ENCODE measurements at regions not wholly inside any gene's neighbourhood (a gene's known extent, or its start where the extent isn't known, plus 50 kb on each side); places are given as distances from the start of the nearest gene placed in this dataset.

GRCh38 chr2:16178551-16179130 lies 238.3 kb downstream of the MYCN start:
- CTCF ChIA-PET = no interaction called here

GRCh38 chr2:16177671-16178180 lies 237.4 kb downstream of the MYCN start:
- ChIA-PET CTCF (no interaction called here), POLR2A (no interaction called here)
- DNase-seq (ENCODE audit: extremely low spot score) = no peak
- TF ChIP-seq LEF1 (IDR thresholded peaks at IDR 0.05; ENCODE audit: borderline replicate concordance) (no peak), PKNOX1 (IDR thresholded peaks at IDR 0.05) (no peak)

More at GRCh38 chr2:16178551-16179130, 238.3 kb downstream of the MYCN start:
- POLR2A ChIA-PET = no interaction called here
- DNase-seq (ENCODE audit: extremely low spot score) = no peak
- TF ChIP-seq BHLHE40 (IDR thresholded peaks at IDR 0.05; ENCODE audit: borderline replicate concordance) (no peak), ELF4 (IDR thresholded peaks at IDR 0.05) (no peak), LEF1 (IDR thresholded peaks at IDR 0.05; ENCODE audit: borderline replicate concordance) (no peak), ZNF384 (IDR thresholded peaks at IDR 0.05) (no peak), HDGF (IDR thresholded peaks at IDR 0.05; ENCODE audit: borderline replicate concordance) (no peak), NFRKB (IDR thresholded peaks at IDR 0.05) (no peak), PKNOX1 (IDR thresholded peaks at IDR 0.05) (no peak), ARNT (IDR thresholded peaks at IDR 0.05) (no peak), FOXM1 (IDR thresholded peaks at IDR 0.05; ENCODE audit: borderline replicate concordance) (no peak), CTBP1 (IDR thresholded peaks at IDR 0.05; ENCODE audit: borderline replicate concordance) (no peak), SP1 (IDR thresholded peaks at IDR 0.05) (no peak), TARDBP (IDR thresholded peaks at IDR 0.05) (no peak), FOXK2 (IDR thresholded peaks at IDR 0.05) (no peak), FOXA1 (IDR thresholded peaks at IDR 0.05) (no peak), L3MBTL2 (conservative IDR thresholded peaks at IDR 0.05) (no peak)

- CTCF ChIA-PET = no interaction called here
- POLR2A ChIA-PET = no interaction called here
- no peak for TF ChIP-seq ARNT (IDR thresholded peaks at IDR 0.05)
- TF ChIP-seq SP1 (IDR thresholded peaks at IDR 0.05) = no peak
- TF ChIP-seq LEF1 (IDR thresholded peaks at IDR 0.05; ENCODE audit: borderline replicate concordance) = no peak
- TF ChIP-seq TARDBP (IDR thresholded peaks at IDR 0.05) = no peak
- TF ChIP-seq PKNOX1 (IDR thresholded peaks at IDR 0.05) = no peak
- TF ChIP-seq FOXM1 (IDR thresholded peaks at IDR 0.05; ENCODE audit: borderline replicate concordance) = no peak
- TF ChIP-seq FOXA1 (IDR thresholded peaks at IDR 0.05) = no peak
- TF ChIP-seq CTBP1 (IDR thresholded peaks at IDR 0.05; ENCODE audit: borderline replicate concordance) = no peak
- no peak for TF ChIP-seq L3MBTL2 (conservative IDR thresholded peaks at IDR 0.05)
- no peak for TF ChIP-seq NFRKB (IDR thresholded peaks at IDR 0.05)
- TF ChIP-seq FOXK2 (IDR thresholded peaks at IDR 0.05) = no peak
- no peak for TF ChIP-seq ZNF384 (IDR thresholded peaks at IDR 0.05)
- no peak for DNase-seq (ENCODE audit: extremely low spot score)
Observed at GRCh38 chr2:16176971-16177480, 236.7 kb downstream of the MYCN start.

- CTCF ChIA-PET = no interaction called here
- TF ChIP-seq SP1 (IDR thresholded peaks at IDR 0.05) (no peak), NFRKB (IDR thresholded peaks at IDR 0.05) (no peak), ARNT (IDR thresholded peaks at IDR 0.05) (no peak), L3MBTL2 (conservative IDR thresholded peaks at IDR 0.05) (no peak), LEF1 (IDR thresholded peaks at IDR 0.05; ENCODE audit: borderline replicate concordance) (no peak), TARDBP (IDR thresholded peaks at IDR 0.05) (no peak), PKNOX1 (IDR thresholded peaks at IDR 0.05) (no peak), BHLHE40 (IDR thresholded peaks at IDR 0.05; ENCODE audit: borderline replicate concordance) (no peak), FOXA1 (IDR thresholded peaks at IDR 0.05) (no peak), CTBP1 (IDR thresholded peaks at IDR 0.05; ENCODE audit: borderline replicate concordance) (no peak), HDGF (IDR thresholded peaks at IDR 0.05; ENCODE audit: borderline replicate concordance) (no peak), SUZ12 (IDR thresholded peaks at IDR 0.05) (no peak), ZNF384 (IDR thresholded peaks at IDR 0.05) (no peak), FOXK2 (IDR thresholded peaks at IDR 0.05) (no peak), FOXM1 (IDR thresholded peaks at IDR 0.05; ENCODE audit: borderline replicate concordance) (no peak), ELF4 (IDR thresholded peaks at IDR 0.05) (no peak)
- no peak for DNase-seq (ENCODE audit: extremely low spot score)
- POLR2A ChIA-PET = no interaction called here
Observed at GRCh38 chr2:16175247-16175825, 235.0 kb downstream of the MYCN start.

- CTCF ChIA-PET = no interaction called here
- POLR2A ChIA-PET = no interaction called here
- TF ChIP-seq TARDBP (IDR thresholded peaks at IDR 0.05) (no peak), HDGF (IDR thresholded peaks at IDR 0.05; ENCODE audit: borderline replicate concordance) (no peak), PKNOX1 (IDR thresholded peaks at IDR 0.05) (no peak)
Observed at GRCh38 chr2:16174693-16175045, 234.3 kb downstream of the MYCN start.

More at GRCh38 chr2:16174693-16175045, 234.3 kb downstream of the MYCN start:
- DNase-seq (ENCODE audit: extremely low spot score) = no peak
